ENCODE measurements at regions not wholly inside any gene's neighbourhood (a gene's known extent, or its start where the extent isn't known, plus 50 kb on each side); places are given as distances from the start of the nearest gene placed in this dataset.

GRCh38 chr16:63749276-63749675 lies 1372.6 kb downstream of the CDH11 start:
- DNase-seq: no peak

- DNase-seq: no peak
These were observed 1376.4 kb downstream of the CDH11 start for GRCh38 chr16:63745456-63745855.

GRCh38 chr16:63744077-63744874 lies 1377.6 kb downstream of the CDH11 start:
- no peak for DNase-seq

- DNase-seq: no peak
These were observed 1379.7 kb downstream of the CDH11 start for GRCh38 chr16:63742150-63742549.

- DNase-seq: no peak
These were observed 1384.2 kb downstream of the CDH11 start for GRCh38 chr16:63737633-63738032.

GRCh38 chr16:63735456-63735855 lies 1386.4 kb downstream of the CDH11 start:
- DNase-seq: no peak

GRCh38 chr16:63720848-63721247 lies 1401.0 kb downstream of the CDH11 start:
- peak; percentile 31 for DNase-seq

- DNase-seq: no peak
These were observed 1401.9 kb downstream of the CDH11 start for GRCh38 chr16:63719926-63720325.

GRCh38 chr16:63717806-63718205 lies 1404.1 kb downstream of the CDH11 start:
- DNase-seq: no peak

- DNase-seq: no peak
These were observed 1407.0 kb downstream of the CDH11 start for GRCh38 chr16:63714876-63715275.

- DNase-seq: no peak
These were observed 1409.1 kb downstream of the CDH11 start for GRCh38 chr16:63712725-63713124.

GRCh38 chr16:63703612-63704011 lies 1418.3 kb downstream of the CDH11 start:
- no peak for DNase-seq

- DNase-seq: peak; percentile 24
These were observed 1418.8 kb downstream of the CDH11 start for GRCh38 chr16:63702981-63703590.

- no peak for DNase-seq
These were observed 1424.1 kb downstream of the CDH11 start for GRCh38 chr16:63697736-63698135.

- no peak for DNase-seq
These were observed 1426.5 kb downstream of the CDH11 start for GRCh38 chr16:63695347-63695746.

- DNase-seq: no peak
These were observed 1430.9 kb downstream of the CDH11 start for GRCh38 chr16:63690961-63691360.

GRCh38 chr16:63690267-63690666 lies 1431.6 kb downstream of the CDH11 start:
- DNase-seq: no peak

GRCh38 chr16:63689068-63689467 lies 1432.8 kb downstream of the CDH11 start:
- no peak for DNase-seq

GRCh38 chr16:63684149-63685101 lies 1437.4 kb downstream of the CDH11 start:
- DNase-seq: no peak

- DNase-seq: no peak
These were observed 1439.0 kb downstream of the CDH11 start for GRCh38 chr16:63682844-63683243.

GRCh38 chr16:63672493-63672892 lies 1449.4 kb downstream of the CDH11 start:
- DNase-seq: no peak

GRCh38 chr16:63663155-63663554 lies 1458.7 kb downstream of the CDH11 start:
- DNase-seq: no peak

- no peak for DNase-seq
These were observed 1466.0 kb downstream of the CDH11 start for GRCh38 chr16:63655846-63656245.
